IPS DF 4.7 (cell line): ENCODE measurements at regions not wholly inside any gene's neighbourhood (a gene's known extent, or its start where the extent isn't known, plus 50 kb on each side); places are given as distances from the start of the nearest gene placed in this dataset.
"Not testable (repeated sequence)": the region's sequence is repeated elsewhere in the genome, so short reads cannot be mapped to it uniquely, and the experiment has no call there.

Experiments used
- DNase-seq: peaks from one replicate; pipeline ENCODE4 v3.0.0-alpha.2; 2013; ENCODE audit warnings: low spot score; ENCODE audit errors: extremely low read depth

DNA sequence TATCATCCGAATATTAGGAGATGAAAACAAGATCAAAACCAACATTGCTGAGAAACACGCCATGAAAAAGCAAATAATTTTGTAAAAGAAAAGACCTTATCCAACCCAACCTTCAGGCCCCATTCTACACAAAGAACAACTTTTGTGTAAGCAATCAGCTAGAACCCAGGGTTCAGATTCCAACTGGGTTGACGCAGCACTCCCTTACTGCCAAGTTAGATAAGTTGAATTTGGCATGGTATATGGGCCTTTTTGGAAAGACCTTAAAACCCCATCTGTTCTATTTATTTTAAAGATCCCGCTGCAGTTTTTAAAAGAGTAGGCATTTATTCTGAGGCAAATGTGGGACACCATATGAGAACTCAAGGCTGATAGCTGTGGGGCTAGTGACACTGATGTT, 2033.8 kb upstream of the WWC1 start:
- DNase-seq = no peak

DNA sequence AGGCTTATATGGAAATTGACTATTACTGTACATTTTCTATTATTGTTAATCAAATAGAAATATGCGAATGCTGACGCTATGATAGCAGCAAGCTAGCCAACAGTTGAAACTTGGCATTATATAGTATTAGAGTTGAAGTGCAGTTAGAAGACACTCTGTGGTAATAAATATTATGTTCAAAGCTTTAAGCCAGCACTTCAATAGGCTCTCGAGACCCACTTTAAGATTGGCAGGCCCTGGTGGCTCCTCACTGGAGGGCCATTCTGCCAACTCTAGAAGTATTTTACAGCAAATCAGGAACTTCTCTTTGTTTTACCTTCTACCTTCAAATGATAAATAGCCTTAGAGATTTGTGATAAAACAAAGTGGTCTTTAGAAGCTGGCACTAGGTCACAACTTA, 2029.0 kb upstream of the WWC1 start:
- no peak for DNase-seq

DNA sequence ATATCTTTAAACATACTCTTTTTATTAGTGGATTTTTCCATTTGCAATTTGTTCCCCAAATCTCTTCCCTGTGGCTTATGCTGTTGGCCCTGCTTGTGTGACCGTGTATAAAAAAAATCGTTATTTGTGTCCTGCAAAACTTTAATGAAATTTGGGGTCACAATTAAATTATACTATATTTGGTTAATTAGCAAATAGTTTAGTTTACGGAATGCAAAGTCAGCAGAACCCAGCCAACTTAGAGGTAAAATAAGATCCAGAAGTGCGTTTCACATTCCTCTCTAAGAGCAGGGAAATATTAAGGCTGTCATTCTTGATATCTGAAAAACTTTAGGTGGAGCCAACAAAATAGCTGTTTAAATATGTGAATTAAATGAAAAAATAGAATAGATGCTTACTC, 2023.5 kb upstream of the WWC1 start:
- no peak for DNase-seq

DNA sequence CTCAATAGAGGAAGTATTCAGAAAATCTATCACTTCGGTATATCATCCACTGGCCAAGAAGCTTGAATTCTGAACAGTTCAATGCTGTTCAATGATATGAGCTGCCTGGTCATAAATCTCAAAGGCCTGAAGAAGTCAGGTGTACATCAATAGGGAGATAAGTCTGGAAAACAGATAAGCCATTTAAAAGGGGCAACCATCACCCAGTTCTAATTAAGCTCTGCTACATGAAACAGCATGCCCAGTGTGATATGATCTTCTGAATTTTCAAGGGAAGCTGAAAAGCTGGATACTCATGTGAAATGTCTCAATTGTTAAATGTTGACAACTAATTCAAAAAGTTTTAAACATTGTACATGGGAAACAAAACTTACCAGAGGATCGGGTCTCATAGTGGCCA, 2020.7 kb upstream of the WWC1 start:
- DNase-seq = no peak

DNA sequence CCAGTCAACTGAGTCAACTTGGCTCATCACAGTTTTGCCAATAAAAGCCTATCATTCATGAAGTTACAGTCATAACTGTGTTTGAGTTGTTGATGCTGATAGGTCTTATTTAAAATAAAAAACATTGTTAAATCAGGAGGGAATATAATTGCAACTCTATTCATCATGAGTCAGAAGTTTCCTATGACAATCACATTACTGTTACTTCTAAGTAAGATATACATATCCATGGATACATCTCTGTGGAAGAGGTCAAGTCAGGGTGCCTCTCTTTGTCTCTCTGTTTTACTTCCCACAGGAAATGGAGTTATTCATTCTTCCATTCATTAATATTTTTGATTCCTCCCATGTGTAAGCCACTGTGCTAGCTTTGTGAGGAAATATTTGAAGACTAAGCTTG, 2015.4 kb upstream of the WWC1 start:
- DNase-seq = no peak

DNA sequence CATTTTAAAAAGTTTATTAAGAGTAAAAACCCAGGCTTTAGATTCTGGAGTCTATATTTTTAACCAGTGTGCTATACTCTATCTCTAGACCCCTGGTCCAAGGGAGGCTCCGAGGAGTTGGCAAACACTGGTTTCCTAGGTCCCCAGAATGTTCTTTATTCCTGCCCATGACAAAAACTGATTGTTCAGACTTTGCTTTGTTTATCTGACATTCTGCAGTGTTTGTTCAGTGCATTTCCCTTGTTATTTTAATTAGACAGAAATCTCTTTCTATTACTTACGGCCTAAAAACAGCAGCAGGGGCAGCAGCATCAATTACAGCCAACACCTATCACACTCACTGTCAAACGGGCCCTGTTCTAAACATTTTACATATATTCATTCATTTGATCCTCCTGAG, 2011.6 kb upstream of the WWC1 start:
- DNase-seq = no peak

DNA sequence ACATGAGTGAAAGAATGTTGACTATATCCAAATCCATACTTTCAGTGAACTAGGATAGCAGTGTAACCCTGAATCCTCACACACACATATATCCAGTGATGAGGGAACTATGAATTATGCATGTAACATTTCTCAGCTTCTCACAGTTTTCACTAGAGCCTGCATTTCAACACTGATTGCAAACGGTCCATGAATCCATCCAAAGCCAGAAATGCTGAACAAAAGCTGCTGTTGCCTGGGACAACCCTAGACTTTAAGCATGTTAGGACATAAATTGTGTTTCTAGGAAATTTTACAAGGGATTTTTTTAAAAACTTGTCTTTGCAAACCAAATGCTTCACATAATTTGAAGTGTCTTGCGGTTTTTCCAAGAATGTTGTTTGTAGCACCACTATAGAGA, 2010.0 kb upstream of the WWC1 start:
- DNase-seq = no peak

DNA sequence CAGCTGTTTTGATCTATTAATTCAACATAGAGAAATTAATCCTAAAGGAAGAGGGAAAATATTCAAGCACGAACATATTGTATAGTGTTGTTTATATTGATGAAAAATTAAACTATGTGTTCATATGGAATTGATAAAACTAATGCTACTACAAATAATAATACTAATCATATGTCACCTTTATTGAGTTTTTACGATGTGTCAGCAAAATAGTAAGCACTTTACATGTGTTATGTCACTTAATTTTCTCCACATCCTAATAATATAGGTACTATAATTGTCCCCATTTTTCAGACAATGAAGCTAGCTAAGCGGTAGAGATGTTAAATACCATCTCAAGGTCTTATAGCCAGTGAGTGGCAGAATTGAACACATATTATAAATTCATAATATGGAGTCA, 2008.5 kb upstream of the WWC1 start:
- no peak for DNase-seq

DNA sequence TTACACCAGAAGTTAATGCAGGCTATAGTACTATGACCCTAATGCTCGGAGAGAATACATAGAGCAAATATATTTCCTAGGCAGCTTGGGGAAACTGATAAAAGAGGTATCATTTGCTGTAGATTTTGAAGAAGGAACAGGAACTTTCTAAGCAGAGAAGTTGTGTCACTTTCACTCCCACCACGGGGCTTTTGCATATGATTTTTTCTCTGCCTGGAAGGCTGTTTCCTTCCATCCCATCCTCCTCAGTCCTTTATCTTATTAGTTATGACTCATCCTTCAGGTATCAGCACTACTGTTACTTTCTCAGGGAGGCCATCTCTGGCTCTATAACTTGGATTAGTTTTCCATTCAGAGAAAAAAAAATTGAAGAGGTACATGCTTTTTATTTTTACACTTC, 2006.1 kb upstream of the WWC1 start:
- DNase-seq = no peak

DNA sequence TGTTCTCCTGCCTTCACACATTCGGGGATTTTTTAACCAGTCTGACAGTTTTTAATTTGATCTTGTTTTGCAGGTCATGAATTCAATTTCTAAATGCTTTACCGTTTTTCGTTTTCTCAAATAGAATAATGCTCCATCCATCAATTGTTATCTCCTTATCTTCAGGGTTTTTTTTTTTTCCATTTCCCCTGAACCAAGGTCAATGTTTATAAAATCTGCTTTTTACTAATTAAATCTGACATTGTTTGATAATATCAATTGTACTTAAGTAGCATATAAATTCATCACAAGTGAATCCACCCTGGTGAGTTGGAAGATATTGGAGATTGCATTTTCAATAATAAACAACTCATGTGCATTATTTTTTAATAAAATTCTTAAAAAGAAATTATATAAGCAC, 2004.6 kb upstream of the WWC1 start:
- no peak for DNase-seq

DNA sequence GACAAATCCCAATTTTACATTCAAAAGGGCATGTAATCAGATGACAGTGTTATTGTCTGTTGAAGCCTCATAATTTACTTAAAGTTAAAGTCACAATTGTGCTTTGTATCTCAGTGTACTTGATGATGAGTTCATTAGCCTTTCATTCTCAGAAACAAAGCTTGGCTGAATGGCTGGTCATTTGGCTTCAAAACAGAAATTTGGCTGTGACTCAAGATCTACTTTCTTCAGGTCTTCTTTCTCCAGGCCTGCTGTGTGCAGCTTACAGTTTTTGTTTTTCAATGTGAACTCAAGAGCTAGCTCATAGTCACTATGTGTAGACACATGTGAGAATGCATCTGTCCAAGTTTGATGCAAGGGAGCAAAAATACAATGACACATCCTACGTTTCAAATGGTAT, 2003.6 kb upstream of the WWC1 start:
- no peak for DNase-seq

DNA sequence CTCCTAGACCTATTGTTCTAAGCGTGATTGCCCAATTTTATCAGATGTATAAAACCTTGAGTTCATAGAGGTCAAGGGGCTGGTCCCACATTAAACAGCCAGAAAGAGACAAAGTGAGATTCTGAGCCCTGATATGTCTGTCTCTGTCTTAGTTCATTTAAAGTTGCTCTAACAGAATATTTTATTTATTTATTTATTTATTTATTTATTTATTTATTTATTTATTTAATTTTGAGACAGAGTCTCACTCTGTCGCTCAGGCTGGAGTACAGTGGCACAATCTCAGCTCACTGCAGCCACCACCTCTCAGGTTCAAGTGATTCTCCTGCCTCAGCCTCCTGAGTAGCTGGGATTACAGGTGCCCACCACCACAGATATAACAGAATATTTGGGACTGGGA, 1999.6 kb upstream of the WWC1 start:
- DNase-seq = not testable (repeated sequence)

DNA sequence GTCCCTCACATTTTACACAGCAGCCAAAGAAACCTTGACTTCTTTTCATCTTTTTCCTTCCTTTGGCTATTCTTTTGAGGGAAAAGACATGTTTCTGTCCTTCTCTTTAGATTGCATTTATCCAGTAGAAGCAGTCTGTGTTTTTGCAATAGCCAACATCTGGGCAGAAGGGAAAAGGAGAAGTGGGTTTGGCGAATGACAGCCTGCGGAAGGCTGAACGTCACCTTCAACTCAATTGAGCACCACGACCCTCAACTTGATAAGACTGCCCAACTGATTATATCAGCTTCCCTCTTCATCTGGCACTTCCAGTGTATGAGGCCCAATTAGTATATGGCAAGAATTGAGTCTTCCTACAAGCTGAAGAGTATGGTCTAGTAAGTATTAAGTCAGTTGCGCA, 1997.6 kb upstream of the WWC1 start:
- no peak for DNase-seq

DNA sequence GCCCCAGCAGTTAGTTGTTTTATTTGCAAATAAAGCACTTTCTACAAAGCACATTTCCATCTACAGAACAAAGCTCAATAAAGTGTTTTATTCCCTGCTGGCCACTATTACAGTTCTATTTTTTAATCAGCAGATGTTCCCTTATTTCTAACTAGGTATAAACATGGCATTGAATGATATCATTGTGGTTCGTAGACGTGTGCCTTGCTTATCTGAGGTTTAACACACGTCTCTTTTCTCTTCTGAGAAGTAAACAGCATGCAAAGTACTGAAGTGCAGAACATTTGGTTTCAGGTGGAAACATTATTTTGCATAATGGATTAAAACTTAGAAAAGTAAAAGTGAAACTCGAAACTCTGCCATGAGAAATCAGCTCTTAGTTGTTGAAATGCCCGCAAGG, 1989.3 kb upstream of the WWC1 start:
- DNase-seq = no peak

DNA sequence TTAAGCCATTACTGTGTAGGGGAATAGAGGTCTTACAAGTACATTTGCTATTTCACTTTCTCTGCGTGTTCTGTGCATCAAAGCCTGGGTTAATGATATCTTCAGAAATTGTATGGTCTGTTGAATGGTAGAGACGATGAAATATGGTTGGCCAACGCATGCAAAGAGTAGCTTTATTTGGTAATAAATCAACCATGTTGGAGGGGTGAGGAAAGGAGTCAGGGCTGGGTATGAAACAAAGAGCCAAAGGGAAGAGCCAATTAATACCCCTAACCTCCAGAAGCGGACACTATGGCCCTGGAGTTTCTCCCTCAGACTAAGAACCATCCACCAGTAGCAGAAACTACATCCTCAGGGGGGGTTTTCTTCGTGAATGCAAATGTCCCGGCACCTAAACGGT, 1974.0 kb upstream of the WWC1 start:
- no peak for DNase-seq

DNA sequence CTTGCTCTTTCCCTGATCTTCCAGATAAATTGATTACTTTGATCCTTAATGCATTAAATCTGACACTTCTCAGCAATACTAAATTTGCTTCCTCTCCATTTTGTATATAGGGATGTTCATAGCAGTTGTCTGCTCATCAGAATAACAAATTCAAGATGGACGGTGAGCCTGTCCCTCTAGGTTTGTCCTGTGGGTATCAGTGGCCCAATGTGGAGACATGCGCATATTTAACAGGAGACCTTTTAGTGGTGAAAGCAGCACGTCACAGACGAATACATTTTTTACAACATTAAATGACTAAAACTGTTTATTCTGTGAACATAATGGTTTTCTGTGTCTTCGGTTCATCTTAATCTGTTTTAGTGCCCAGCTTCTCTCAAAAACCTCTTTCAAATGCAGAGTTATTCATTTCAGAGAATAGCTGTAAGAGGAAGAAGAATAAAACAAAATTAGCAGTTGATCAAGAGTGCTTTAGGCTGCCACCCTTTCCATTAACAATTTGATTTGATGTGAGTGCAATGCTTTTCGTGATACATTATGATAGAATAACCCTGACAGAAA, 1970.4 kb upstream of the WWC1 start:
- no peak for DNase-seq

DNA sequence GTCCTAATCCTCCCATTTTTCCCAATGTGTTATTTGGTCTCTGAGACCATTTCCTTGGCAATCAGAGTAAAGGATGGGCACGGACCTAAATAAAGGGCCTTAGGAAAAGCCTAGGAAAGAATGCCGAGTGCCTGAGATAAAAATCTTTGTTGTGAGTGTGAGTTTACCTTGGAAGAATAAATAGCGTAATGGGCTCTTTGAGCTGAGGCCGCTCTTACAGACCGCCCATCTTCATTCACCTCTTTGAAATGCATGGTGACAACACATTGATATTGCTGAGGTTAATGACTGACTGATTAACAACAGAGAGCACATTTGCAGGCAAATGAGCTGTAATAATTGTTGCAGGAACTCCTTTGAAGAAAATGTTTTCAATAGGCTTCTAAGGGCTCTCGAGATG, 1967.1 kb upstream of the WWC1 start:
- no peak for DNase-seq

DNA sequence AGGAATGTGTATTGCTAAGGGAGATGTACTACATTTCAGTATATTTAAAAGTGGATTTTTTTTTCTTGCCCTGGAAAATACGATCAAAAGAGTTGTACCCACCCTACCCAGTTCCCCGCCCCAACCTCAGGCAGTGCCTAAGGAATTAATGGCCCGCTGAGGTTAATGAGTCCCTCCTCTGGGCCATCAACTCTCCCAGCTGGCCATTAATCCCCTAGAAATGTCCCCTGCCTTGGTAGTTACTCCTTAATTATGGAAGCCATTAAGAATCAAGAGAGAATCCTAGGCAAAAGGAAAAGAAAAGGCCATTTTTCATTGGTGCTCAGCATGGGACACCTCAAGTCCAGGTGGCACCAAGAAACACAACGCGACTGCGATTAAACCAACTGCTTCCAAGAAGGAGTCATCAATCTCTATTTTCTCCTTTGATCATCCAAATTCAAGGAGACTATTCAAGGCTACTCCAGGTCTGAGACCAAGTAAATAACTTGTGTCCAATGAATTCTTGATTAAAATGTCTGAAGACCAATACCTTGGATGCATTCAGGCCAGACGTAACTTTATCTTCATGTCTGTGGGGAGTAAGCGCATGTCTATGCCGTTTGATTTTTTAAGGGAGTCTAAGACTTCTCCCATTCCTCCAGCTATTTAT, 1962.2 kb upstream of the WWC1 start:
- no peak for DNase-seq

DNA sequence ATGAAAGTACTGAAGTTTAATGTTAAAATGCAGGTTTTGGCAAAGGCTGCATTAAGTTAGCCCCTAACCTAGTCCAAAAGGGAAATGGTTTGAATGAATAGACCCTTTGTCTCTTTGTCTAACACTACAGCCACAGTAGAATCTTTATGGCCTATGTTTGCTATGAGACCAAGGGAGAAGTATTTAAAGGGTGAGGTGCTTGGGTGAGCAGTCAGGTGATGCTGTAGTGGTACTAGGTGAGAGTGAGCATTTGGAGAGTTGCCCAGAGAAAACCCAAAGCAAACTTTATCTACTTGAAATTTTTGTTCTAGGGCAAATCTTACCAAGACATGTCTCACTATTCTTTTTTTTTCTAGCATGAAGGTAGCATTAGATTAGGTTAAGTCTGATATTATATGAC, 1961.4 kb upstream of the WWC1 start:
- no peak for DNase-seq

DNA sequence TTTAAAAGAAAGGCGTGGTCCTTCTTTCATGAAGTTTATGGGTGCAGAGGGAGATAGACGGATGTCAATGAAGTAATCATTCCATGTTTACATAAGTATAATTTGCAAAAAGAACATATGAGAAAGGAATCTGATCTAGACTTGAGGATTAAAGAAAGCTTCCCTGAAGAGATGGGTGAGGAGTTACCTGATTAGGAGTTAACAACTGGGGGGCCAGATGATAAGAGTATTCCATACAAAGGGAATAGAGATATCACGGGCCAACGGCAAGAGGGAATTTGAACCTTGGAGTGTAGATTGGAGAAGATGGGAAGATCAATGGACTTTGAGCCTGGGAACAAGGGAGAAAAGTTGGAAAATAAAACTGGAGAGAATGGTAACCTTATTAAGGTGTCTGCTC, 1959.9 kb upstream of the WWC1 start:
- no peak for DNase-seq

DNA sequence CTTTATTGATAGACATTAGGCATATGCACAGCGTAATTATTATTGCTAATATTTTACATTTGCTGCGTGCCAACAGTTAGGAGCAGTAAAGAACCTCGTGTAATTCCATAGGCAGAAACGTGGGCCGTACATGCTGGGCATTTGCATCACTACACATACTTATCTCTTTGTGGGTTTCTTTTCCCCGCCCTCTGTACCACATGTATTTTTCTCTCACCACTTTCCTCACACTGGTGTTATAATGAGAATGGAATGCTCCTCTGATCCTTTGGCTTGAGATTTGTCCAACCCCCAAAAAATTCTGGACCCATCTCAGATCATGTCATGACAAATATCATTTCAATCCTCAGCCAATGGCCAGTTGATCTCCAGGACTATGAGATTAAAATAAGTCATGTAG, 1952.6 kb upstream of the WWC1 start:
- DNase-seq = no peak

DNA sequence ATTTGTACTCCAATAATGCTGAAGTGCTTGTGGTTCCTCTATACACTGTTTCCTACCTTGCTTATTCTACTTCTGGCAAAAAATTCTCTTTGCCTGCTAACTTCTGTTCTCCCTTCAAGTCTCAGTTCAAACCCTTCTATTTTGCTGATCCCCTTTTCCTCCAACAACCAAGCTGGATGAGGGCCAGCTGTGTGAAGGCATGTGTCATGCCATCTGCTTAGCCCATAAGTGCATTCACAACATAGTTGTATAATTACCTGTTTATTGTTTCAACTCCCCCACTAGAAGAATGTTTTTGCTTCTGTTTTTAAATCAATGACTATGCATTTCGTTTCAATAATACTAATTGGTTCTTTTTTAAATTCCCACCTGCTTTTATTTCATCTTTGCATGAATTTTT, 1951.4 kb upstream of the WWC1 start:
- DNase-seq = no peak

DNA sequence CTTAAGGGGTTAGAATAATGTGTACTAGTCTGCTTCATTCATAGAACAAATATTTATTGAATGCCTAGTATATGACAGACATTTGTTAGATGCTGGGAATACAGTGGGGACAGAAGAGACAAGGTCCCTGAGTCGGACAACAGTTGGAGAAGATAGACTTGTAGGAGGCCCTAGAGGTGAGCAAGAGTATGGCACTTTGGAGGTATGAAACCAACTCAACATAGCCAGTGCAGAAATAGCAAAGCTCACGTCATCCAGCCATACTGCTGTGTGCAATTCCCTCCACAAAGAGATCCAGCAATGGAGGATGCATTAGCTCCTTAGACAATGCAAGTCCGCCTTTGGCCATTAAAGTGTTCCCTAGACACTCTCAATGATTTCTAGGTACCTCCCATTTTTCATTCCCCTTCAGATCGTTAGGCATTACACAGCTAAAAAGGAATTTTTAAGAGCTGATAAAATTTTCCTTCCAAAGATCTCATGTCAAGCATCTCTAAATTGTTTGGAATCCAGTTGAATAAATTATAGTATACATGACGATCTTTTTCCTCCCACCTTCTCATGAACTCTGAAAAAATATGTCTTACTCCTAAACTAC, 1949.6 kb upstream of the WWC1 start:
- no peak for DNase-seq

DNA sequence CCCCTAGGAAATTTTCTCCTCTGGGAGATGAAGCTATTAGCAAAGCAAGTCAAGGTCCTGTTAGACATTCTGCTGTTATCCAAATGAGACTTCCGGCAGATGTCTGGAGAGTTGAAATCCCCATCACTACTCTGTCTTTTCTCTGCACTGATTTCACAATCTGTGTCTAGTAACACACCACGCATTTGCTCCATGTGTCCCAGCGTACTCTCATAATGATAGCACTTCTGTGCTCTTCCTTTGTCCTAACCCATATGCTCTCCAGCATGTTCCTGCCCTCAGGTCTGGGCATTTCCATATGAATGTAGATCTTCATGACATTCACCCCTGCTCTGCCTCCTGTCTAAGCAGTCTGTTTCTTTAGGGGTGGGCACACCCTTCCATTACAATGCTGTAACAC, 1949.0 kb upstream of the WWC1 start:
- DNase-seq = no peak
